EH (cell line): ENCODE measurements at regions not wholly inside any gene's neighbourhood (a gene's known extent, or its start where the extent isn't known, plus 50 kb on each side); places are given as distances from the start of the nearest gene placed in this dataset.
"Not testable (repeated sequence)": the region's sequence is repeated elsewhere in the genome, so short reads cannot be mapped to it uniquely, and the experiment has no call there.

Source experiments
- DNase-seq: peaks from one replicate; pipeline ENCODE4 v3.0.0-alpha.2; 2015; ENCODE audit warnings: low read depth

DNA sequence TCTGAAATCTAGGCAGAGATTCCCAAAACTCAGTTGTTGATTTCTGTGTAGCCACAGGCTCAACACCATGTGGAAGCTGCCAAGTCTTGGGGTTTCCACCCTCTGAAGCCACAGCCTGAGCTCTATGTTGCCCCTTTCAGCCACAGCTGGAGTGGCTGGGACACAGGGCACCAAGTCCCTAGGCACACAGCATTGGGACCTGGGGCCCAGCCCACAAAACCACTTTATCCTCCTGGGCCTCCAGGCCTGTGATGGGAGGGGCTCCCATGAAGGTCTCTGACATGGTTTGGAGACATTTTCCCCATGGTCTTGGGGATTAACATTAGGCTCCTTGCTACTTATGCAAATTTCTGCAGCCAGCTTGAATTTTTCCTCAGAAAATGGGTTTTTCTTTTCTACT is 186.0 kb upstream of the SPOPL start:
- not testable (repeated sequence) for DNase-seq

GRCh38 chr2:138319616-138320015 is 182.0 kb upstream of the SPOPL start:
- no peak for DNase-seq

DNA sequence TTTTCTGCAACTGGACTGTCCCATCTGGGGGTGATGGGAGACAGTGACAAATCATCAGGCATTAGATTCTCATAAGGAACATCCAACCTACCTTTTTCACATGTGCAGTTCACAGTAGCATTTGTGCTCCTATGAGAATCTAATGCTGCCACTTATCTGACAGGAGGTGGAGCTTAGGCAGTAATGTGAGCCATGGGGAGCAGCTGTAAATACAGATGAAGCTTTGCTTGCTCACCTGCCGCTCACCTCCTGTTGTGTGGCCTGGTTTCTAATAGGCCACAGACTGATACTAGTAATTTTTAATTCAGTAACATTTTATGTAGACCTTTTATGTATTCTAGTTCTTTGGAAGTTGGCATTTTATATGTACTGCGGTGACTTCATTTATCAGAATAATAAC is 180.1 kb upstream of the SPOPL start:
- DNase-seq: no peak

DNA sequence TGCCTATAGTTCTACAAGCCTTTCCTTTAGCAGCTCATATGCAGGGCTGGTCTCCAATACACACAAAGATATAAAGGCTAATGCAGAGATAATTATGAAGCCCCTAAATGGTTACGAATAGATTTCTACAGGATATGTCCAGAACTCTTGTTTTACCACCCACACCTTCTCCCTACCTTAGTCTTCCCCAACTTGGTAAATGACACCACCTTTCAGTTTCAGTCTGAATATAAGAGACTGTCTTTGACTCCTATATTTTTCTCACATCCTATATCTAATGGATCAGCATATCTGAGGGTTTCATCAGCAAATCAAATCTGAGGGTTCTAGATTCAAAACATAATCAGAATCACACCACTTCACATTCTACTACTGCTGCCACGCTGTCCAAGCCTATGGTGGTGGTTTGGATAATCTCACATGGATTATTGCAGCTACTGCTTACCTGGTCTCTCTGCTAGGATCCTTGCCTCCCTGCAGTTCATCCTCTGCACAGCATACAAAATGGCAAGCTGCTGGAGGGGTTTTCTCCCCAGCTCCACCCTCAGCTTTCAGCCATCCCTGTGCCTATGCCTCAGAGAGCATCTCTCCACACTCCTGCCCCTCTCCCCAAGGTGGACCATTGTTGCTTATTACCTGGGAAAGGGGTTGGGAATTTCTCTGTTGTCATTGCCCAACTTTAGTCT is 178.0 kb upstream of the SPOPL start:
- no peak for DNase-seq

DNA sequence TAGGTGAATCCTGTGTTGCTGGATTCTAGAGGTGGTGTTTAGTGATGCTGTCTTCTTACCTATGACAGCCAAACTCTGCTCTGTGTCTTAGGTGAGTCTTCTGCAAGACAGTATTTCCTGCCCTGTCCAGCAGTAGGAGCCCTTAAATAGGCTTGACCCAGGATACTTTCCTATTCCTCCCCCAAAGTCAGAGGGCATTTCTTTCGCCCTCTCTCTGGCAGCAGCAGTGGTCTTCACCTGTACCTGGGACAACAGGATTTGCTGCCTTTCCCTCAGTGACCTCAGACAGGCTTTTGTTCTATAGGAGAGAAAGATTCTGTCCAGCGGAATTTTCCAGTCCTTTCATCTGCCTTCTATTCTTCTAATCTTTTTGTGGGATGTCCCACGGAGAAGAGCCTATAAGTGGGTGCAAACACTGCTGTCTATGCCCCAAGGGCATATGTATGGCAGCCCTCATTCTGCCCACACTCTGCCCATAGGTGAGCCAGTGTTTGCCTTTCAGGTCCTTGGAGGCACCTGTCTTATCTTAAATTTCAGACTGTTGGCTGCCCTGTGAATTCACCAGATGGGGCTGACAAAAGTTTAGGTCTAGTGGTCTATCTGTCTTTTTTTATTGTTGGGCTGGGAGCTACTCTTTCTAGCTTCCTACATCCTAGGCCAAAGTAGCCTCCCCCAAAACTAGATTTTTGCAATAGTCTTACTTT is 177.3 kb upstream of the SPOPL start:
- no peak for DNase-seq

- no peak for DNase-seq
These were observed 173.6 kb upstream of the SPOPL start for GRCh38 chr2:138327967-138328366.

GRCh38 chr2:138329162-138329561 is 172.4 kb upstream of the SPOPL start:
- no peak for DNase-seq

- DNase-seq: no peak
These were observed 172.0 kb upstream of the SPOPL start for GRCh38 chr2:138329591-138329990.

- no peak for DNase-seq
These were observed 168.4 kb upstream of the SPOPL start for GRCh38 chr2:138333121-138333520.

DNA sequence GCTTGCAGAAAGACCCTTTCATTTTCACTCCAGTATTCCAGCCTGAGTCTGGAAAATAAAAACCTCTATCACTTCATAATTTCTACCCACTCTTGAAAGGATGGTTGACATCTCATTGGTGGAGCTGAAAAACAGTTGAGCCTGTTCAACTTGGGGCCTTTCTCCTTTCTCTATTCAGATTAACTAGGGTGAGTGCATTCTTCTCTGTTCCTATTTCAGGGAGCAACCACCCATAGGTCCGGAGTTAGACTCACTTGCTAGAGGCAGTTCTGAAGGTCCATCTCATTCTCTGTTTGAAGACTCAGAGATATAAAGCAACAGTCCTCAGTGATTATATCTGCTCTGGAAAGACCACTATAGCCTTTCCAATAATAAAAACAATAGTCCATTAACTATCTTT is 167.9 kb upstream of the SPOPL start:
- no peak for DNase-seq

DNA sequence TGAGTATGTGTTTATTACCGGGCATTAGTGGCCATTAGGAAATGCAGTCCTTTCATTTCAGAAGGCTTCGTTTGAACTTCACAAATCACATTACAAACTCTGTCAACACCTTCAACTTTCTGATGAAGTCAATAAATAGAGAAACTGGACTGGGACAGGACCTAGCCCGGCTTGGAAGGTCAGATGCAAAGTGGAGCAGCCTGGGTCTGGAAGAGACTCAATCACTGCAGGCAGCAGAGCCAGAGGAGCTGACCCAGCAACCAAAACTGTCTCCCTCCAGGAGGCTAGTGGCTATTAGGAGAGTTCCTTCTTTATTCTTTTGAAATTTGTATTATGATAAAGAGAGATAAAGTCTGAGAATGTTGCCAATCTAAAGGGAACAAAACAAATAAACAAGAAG is 167.2 kb upstream of the SPOPL start:
- no peak for DNase-seq

DNA sequence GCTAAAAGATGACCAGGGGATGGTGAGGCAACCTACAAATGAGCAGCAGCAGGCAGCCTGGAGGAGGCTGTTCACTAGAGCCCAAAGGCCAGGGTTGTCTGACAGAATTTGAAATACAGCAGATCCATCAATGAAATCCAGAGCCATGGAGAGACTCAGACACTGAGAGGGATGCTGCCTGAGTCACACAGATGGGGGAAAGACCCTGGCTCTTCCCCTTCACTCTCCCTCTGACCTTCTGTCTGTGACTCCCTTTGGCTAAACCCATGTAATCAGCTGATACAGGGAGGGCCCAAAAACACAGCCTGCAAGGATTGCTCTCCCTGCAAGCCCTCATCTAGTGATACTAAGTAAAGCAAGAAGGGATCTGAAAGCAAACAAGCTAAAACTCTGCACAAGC is 166.5 kb upstream of the SPOPL start:
- DNase-seq: no peak

DNA sequence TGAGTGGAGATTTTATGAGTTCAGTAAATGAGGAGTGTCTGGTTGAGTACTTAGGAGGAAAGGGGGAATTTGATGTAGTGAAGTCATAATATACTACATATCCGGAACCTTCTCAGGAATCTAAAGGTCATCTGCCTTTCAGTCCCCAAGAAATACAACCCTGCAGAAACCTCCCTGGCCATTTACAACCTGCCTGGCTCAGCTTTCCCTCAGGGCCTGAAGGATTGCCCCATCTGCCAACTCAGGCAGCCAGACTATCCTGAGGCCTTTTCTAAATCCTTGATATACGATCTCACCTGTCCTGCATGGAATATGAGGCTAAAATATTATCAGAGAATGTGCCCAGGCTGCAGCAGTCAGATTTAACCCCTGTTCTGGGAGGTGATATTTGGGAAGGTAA is 165.4 kb upstream of the SPOPL start:
- peak; percentile 8 for DNase-seq

DNA sequence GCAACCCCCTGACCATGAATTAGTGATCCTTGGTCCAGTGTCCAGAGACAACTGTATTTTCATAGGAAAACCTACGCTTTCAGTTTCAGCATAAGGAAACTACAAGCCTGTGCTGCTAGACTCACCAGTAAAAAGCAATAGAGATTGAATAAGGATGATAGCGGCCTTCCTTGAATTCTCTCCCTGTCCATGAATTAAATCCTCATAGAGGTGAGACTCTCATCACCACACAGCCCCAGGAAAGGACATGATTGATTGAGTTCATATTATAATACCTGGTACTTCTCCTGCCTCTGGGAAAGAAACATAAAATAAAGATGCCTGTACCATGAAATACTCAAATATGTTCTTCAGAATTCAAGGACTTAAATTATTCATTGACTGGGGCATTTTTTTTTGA is 146.3 kb upstream of the SPOPL start:
- no peak for DNase-seq

DNA sequence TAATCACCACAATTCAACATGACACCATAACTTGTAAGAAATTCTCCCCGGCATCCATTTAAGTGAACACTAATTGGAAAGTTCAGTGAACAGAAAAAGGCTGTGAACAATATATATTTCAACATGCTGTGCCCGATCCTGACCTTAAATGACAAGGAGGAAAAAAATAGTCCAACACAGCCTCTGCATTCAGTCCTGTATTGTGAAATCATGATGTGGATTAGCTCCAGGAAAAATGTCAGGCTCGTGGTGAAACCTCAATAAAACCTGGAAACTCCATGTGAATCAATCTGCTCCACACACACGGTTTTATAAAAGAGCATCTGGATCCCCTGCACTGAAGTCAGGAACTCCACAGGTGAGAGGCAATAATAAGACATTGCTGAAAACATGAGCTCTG is 145.4 kb upstream of the SPOPL start:
- DNase-seq: peak; percentile 58

GRCh38 chr2:138359532-138359931 is 142.0 kb upstream of the SPOPL start:
- DNase-seq: no peak

GRCh38 chr2:138364554-138365162 is 136.9 kb upstream of the SPOPL start:
- peak; percentile 43 for DNase-seq

GRCh38 chr2:138365581-138365980 is 136.0 kb upstream of the SPOPL start:
- no peak for DNase-seq

DNA sequence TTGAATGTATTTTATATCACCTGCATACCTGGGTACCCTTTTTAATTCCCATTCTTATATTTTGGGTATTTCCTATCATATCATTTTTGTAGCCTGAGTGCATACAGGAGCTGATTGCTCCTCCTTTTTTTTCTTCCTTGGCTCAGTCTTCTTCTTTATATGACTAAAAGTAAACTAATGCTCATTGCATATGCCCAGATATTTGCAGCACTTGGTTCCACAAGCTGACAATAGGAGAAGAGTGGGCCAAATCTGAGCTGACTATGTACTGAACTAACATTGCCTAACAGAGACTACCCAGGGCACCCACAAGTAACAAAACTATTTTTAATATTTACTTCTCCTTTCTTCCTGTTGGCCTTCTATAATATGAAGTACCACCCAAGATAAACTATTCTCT is 131.7 kb upstream of the SPOPL start:
- no peak for DNase-seq

- peak; percentile 58 for DNase-seq
These were observed 127.6 kb upstream of the SPOPL start for GRCh38 chr2:138373993-138374408.

DNA sequence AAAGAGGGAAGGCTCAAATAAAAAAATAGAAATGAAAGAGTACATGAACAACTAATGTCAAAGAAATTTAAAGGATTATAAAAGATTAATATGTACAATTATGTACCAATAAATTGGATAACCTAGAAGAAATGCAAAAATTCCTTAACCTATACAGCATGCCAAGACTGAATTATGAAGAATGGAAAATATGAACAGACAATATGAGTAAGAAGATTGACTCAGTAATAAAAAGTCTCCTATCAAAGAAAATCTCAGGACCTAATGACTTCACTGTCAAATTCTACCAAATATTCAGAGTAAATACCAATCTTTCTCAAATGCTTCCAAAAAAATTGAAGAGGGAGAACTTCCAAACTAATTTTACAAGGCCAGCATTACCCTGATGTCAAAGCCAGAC is 120.2 kb upstream of the SPOPL start:
- no peak for DNase-seq

- DNase-seq: no peak
These were observed 118.9 kb upstream of the SPOPL start for GRCh38 chr2:138382672-138383071.

GRCh38 chr2:138386191-138386590 is 115.4 kb upstream of the SPOPL start:
- DNase-seq: not testable (repeated sequence)

DNA sequence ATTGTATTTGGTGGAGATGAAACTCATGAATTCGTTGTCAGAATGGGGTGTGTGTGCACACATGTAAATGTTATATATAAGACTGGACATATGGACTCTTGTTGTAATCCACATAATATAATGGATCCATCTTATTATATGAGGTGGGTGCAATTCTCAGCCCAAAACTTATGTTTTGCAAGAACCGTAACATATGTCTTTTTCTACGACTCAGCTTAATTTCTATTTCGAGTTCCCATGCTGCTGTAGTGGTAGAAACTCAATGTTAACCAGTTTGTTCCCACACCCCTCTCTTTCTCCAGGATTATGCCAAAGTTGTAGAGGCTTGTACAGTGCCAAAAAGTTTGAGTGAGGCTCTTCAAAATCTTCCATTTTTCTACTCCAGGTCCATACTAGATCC is 112.5 kb upstream of the SPOPL start:
- no peak for DNase-seq
